Liver (tissue), 8 donors: ENCODE measurements at regions not wholly inside any gene's neighbourhood (a gene's known extent, or its start where the extent isn't known, plus 50 kb on each side); places are given as distances from the start of the nearest gene placed in this dataset.

Source experiments
- DNase-seq: peaks from one replicate; pipeline ENCODE4 v3.0.0-alpha.2; 2017; ENCODE audit warnings: low spot score
- H3K27ac ChIP-seq, 2 donors: one replicate each; pipeline ENCODE4 v1.7.0; 2013; ENCODE audit warnings: inconsistent platforms in 2 of 2, low read length in 2 of 2, control low read depth in 1 of 2, low read depth in 1 of 2, mild to moderate bottlenecking in 1 of 2
- H3K27me3 ChIP-seq, 4 donors: one replicate each; pipeline versions ENCODE4 v1.6.1 to v1.7.0; 2013; ENCODE audit warnings: low read length in 3 of 4, inconsistent platforms in 1 of 4, mild to moderate bottlenecking in 1 of 4, moderate library complexity in 1 of 4; ENCODE audit not compliant: control insufficient read depth in 4 of 4, insufficient read depth in 4 of 4
- H3K36me3 ChIP-seq, 4 donors: one replicate each; pipeline versions ENCODE4 v1.6.1 to v1.7.0; 2013; ENCODE audit warnings: low read length in 3 of 4, mild to moderate bottlenecking in 3 of 4, low read depth in 1 of 4, moderate library complexity in 1 of 4; ENCODE audit not compliant: control insufficient read depth in 4 of 4, insufficient read depth in 3 of 4
- H3K4me1 ChIP-seq, 4 donors: one replicate each; pipeline versions ENCODE4 v1.6.1 to v1.7.0; 2013; ENCODE audit warnings: low read length in 3 of 4, mild to moderate bottlenecking in 3 of 4, moderate library complexity in 1 of 4; ENCODE audit not compliant: control insufficient read depth in 4 of 4, insufficient read depth in 4 of 4
- H3K4me3 ChIP-seq, 3 donors: one replicate each; pipeline versions ENCODE4 v1.6.1 to v1.7.0; 2013; ENCODE audit warnings: low read length in 3 of 3, control low read depth in 1 of 3, low read depth in 1 of 3, mild to moderate bottlenecking in 1 of 3
- H3K9ac ChIP-seq, 2 donors: one replicate each; pipeline ENCODE4 v1.7.0; 2013; ENCODE audit warnings: low read length in 2 of 2, mild to moderate bottlenecking in 2 of 2, moderate library complexity in 2 of 2, control low read depth in 1 of 2, low read depth in 1 of 2
- H3K9me3 ChIP-seq, 4 donors: one replicate each; pipeline versions ENCODE4 v1.6.1 to v1.7.0; 2013; ENCODE audit warnings: low read length in 3 of 4; ENCODE audit not compliant: control insufficient read depth in 4 of 4
- CTCF ChIP-seq: fragments of 150-350 bp; IDR thresholded peaks from 2 replicates; pipeline ENCODE4 v1.5.1; 2017; ENCODE audit warnings: improper control_type of control experiment, low read depth, low read length; ENCODE audit not compliant: missing input control
- EGR1 ChIP-seq, 2 donors: IDR thresholded peaks; 2 replicates each; pipeline ENCODE4 v1.6.1; 2016 to 2018; ENCODE audit warnings: antibody characterized with exemption in 2 of 2, low read depth in 2 of 2
- FOXA1 ChIP-seq: IDR thresholded peaks from 2 replicates; pipeline ENCODE4 v1.6.1; 2016; ENCODE audit warnings: antibody characterized with exemption
- FOXA2 ChIP-seq: IDR thresholded peaks from 2 replicates; pipeline ENCODE4 v1.6.1; 2016; ENCODE audit warnings: antibody characterized with exemption
- GABPA ChIP-seq, 2 donors: IDR thresholded peaks in 1 of 2; conservative IDR thresholded peaks in 1 of 2; 2 replicates each; pipeline ENCODE4 v1.6.1; 2016; ENCODE audit warnings: antibody characterized with exemption in 2 of 2, mild to moderate bottlenecking in 1 of 2, moderate library complexity in 1 of 2
- HNF4A ChIP-seq, 2 donors: conservative IDR thresholded peaks; 2 replicates each; pipeline ENCODE4 v1.6.1; 2016; ENCODE audit warnings: antibody characterized with exemption in 2 of 2, mild to moderate bottlenecking in 2 of 2
- HNF4G ChIP-seq: IDR thresholded peaks from 2 replicates; pipeline ENCODE4 v1.6.1; 2016; ENCODE audit warnings: antibody characterized with exemption
- JUND ChIP-seq, 2 donors: IDR thresholded peaks; 2 replicates each; pipeline ENCODE4 v1.6.1; 2016; ENCODE audit warnings: antibody characterized with exemption in 2 of 2
- NR2F2 ChIP-seq: IDR thresholded peaks from 2 replicates; pipeline ENCODE4 v1.6.1; 2016; ENCODE audit warnings: antibody characterized with exemption
- RAD21 ChIP-seq, 2 donors: IDR thresholded peaks; 2 replicates each; pipeline ENCODE4 v1.6.1; 2016; ENCODE audit warnings: antibody characterized with exemption in 2 of 2, mild to moderate bottlenecking in 2 of 2
- REST ChIP-seq: IDR thresholded peaks from 2 replicates; pipeline ENCODE4 v1.6.1; 2016; ENCODE audit warnings: antibody characterized with exemption, mild to moderate bottlenecking
- RXRA ChIP-seq, 2 donors: IDR thresholded peaks; 2 replicates each; pipeline ENCODE4 v1.6.1; 2017 to 2018; ENCODE audit warnings: antibody characterized with exemption in 2 of 2, mild to moderate bottlenecking in 1 of 2
- SP1 ChIP-seq: IDR thresholded peaks from 2 replicates; pipeline ENCODE4 v1.6.1; 2018; ENCODE audit warnings: antibody characterized with exemption, mild to moderate bottlenecking
- TAF1 ChIP-seq: conservative IDR thresholded peaks from 2 replicates; pipeline ENCODE4 v1.6.1; 2016; ENCODE audit warnings: antibody characterized with exemption, mild to moderate bottlenecking
- YY1 ChIP-seq: IDR thresholded peaks from 2 replicates; pipeline ENCODE4 v1.6.1; 2016; ENCODE audit warnings: antibody characterized with exemption, mild to moderate bottlenecking
- ZBTB33 ChIP-seq: IDR thresholded peaks from 2 replicates; pipeline ENCODE4 v1.6.1; 2016; ENCODE audit warnings: antibody characterized with exemption
- WGBS: extraction: QIAGEN DNeasy Blood & Tissue Kit; methylation state at CpG from one replicate; pipeline ENCODE4 v1.1.7; 2013; 5-methylcytosine and 5-hydroxymethylcytosine counted together
- TF ChIP-seq, protein P1 (sequence below): IDR thresholded peaks from 2 replicates; pipeline ENCODE4 v1.6.1; 2016; ENCODE audit warnings: antibody characterized with exemption
- TF ChIP-seq, protein P2 (sequence below): IDR thresholded peaks from 2 replicates; pipeline ENCODE4 v1.6.1; 2016; ENCODE audit warnings: antibody characterized with exemption
- donor health status: healthy.
- donor health status: healthy.
- donor health status: healthy.
- donor health status: healthy.
- donor health status: healthy.

DNA sequence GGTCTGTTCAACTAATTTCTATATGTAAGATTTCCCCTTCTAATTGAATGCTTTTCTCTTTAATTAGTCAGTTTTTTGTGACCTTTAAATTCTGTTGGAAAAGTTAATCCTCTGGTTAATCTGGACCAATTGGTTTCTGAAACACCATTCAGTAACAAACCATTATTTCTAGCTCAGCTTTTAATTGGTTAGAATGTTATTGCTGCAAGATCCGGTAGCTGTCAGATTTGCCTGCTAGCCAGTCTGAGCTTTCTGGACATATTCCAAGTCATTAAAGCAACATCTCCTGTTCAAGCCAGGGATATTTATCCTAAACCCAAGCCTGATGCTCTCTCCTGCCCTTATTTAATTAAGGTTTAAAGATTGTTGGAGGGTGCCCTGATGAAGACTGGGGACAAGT is 55.1 kb upstream of the FBXL4 start:
- no peak for DNase-seq
- no peak overlapping the region for H3K27ac ChIP-seq
- H3K36me3 ChIP-seq, result no peaks in the 10 kb centered on the region
- no peaks in the 10 kb centered on the region for H3K9me3 ChIP-seq
- H3K4me3 ChIP-seq, result no peak overlapping the region
- H3K9ac ChIP-seq, result no peak overlapping the region
- WGBS, result 36% methylated on average over 1 of the region's 1 CpG
- TF ChIP-seq, protein P1, sequence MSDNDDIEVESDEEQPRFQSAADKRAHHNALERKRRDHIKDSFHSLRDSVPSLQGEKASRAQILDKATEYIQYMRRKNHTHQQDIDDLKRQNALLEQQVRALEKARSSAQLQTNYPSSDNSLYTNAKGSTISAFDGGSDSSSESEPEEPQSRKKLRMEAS, result no peak
- TF ChIP-seq YY1 (no peak), SP1 (no peak), FOXA2 (no peak), REST (no peak)
- TF ChIP-seq, protein P2, sequence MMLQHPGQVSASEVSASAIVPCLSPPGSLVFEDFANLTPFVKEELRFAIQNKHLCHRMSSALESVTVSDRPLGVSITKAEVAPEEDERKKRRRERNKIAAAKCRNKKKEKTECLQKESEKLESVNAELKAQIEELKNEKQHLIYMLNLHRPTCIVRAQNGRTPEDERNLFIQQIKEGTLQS, result no peak
- H3K27me3 ChIP-seq, result peaks cover 0 to 4% (median 0%) of the 10 kb centered on the region in 4 donors
- H3K4me1 ChIP-seq, result no peaks in the 10 kb centered on the region

- Histone ChIP-seq H3K4me1 (no peaks in the 10 kb centered on the region), H3K4me3 (no peak overlapping the region), H3K36me3 (no peaks in the 10 kb centered on the region), H3K27ac (no peak overlapping the region), H3K27me3 (no peaks in the 10 kb centered on the region), H3K9ac (no peak overlapping the region), H3K9me3 (no peaks in the 10 kb centered on the region)
- no peak for DNase-seq
- WGBS, result 76% methylated on average over 5 of the region's 5 CpGs
- no peak for TF ChIP-seq RXRA (IDR thresholded peaks at IDR 0.05)
- no peak for TF ChIP-seq FOXA1
- no peak for TF ChIP-seq YY1
- TF ChIP-seq REST, result no peak
- TF ChIP-seq JUND (IDR thresholded peaks at IDR 0.05), result no peak
- no peak for TF ChIP-seq CTCF
- TF ChIP-seq GABPA (IDR thresholded peaks at IDR 0.05 in 1 of 2, conservative IDR thresholded peaks at IDR 0.05 in 1 of 2), result no peak
- no peak for TF ChIP-seq HNF4G
- no peak for TF ChIP-seq HNF4A (conservative IDR thresholded peaks at IDR 0.05)
- TF ChIP-seq EGR1 (IDR thresholded peaks at IDR 0.05; ENCODE audit: low read depth in 2 of 2), result no peak
- no peak for TF ChIP-seq NR2F2
- TF ChIP-seq RAD21 (IDR thresholded peaks at IDR 0.05), result no peak
- TF ChIP-seq FOXA2, result no peak
- TF ChIP-seq SP1, result no peak
- TF ChIP-seq ZBTB33, result no peak
- TF ChIP-seq, protein P2, result no peak
- TF ChIP-seq, protein P1, result no peak
- TF ChIP-seq TAF1, result no peak
Observed at GRCh38 chr6:98998103-98998502, 50.4 kb upstream of the FBXL4 start.
